ENCODE measurements at regions not wholly inside any gene's neighbourhood (a gene's known extent, or its start where the extent isn't known, plus 50 kb on each side); places are given as distances from the start of the nearest gene placed in this dataset.

DNA sequence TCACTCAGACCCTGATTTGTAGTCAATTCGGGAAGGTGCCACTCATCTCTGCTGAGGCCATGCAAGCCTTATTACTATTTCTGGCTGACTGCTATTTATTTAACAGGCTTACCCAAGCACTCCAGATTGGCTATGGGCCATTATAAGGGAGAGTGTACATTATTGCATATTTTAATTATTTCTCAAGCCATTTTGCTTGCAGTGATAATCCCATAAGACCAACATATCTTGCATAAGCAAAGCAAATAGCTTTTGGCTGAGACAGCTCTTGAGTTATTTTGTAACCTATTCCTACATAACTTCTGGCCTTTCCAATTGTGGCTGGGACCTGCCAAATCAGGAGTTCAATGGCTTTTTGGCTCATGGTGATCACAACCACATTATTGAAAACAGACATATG lies 509.6 kb upstream of the USP15 start:
- TF ChIP-seq EZH2 (IDR thresholded peaks at IDR 0.05; ENCODE audit: low read length), result no peak
- TF ChIP-seq, protein P1, sequence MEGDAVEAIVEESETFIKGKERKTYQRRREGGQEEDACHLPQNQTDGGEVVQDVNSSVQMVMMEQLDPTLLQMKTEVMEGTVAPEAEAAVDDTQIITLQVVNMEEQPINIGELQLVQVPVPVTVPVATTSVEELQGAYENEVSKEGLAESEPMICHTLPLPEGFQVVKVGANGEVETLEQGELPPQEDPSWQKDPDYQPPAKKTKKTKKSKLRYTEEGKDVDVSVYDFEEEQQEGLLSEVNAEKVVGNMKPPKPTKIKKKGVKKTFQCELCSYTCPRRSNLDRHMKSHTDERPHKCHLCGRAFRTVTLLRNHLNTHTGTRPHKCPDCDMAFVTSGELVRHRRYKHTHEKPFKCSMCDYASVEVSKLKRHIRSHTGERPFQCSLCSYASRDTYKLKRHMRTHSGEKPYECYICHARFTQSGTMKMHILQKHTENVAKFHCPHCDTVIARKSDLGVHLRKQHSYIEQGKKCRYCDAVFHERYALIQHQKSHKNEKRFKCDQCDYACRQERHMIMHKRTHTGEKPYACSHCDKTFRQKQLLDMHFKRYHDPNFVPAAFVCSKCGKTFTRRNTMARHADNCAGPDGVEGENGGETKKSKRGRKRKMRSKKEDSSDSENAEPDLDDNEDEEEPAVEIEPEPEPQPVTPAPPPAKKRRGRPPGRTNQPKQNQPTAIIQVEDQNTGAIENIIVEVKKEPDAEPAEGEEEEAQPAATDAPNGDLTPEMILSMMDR (optimal IDR thresholded peaks at IDR 0.05 in 1 of 3, IDR thresholded peaks at IDR 0.05 in 1 of 3, conservative IDR thresholded peaks at IDR 0.05 in 1 of 3; ENCODE audit: extremely low read depth in 1 of 3, insufficient read depth in 2 of 3, low read length in 3 of 3), result no peak
